HCT116 (cell line): ENCODE measurements at regions not wholly inside any gene's neighbourhood (a gene's known extent, or its start where the extent isn't known, plus 50 kb on each side); places are given as distances from the start of the nearest gene placed in this dataset.

ENCODE experiments used
- ATAC-seq: fragments of 200-7000 bp; cut with Tn5 transposase; 2 replicates; pipeline ENCODE4 v1.9.1; 2020; ENCODE audit warnings: mild to moderate bottlenecking, moderate library complexity
- BruUV-seq: library from RNA; stranded (reverse); fragments of 400-500 nt; replicated peaks from 2 replicates; lab custom pipeline; 2021; lab: Mats Ljungman, UMichigan
- CTCF ChIA-PET: fragments of 300-600 bp; sonication (Branson Sonifier 250); formaldehyde crosslinking; loops from one replicate; lab custom pipeline; 2021; ENCODE audit warnings: antibody characterized with exemption; lab: Charles Lee
- POLR2A ChIA-PET: fragments of 300-600, 350-600 bp; sonication (Branson Sonifier 250); formaldehyde crosslinking; loops from one replicate; lab custom pipeline; 2021; ENCODE audit warnings: antibody characterized with exemption; lab: Charles Lee
- RAD21 ChIA-PET, 2 experiments: fragments of 300-600 bp; sonication (Branson Sonifier 250); formaldehyde crosslinking; loops; one replicate each; lab custom pipeline; 2023; ENCODE audit warnings: low total read pairs in 2 of 2; ENCODE audit not compliant: uncharacterized antibody in 2 of 2, unreplicated experiment in 2 of 2, low non-redundant PET in 1 of 2; lab: Charles Lee
- DNase-seq: peaks from one replicate; pipeline ENCODE4 v3.0.0-alpha.2; 2010; ENCODE audit warnings: low read depth, low spot score
- H2AFZ ChIP-seq: fragments of 200-600 bp; shearing (Covaris generic), sonication (generic); 2 replicates; pipeline ENCODE4 v1.6.1; 2017; ENCODE audit warnings: low read depth, mixed run types, mixed read lengths, antibody characterized with exemption, low read length; ENCODE audit not compliant: poor library complexity, severe bottlenecking
- H3K27ac ChIP-seq: 2 replicates; pipeline ENCODE4 v1.5.1; 2012; ENCODE audit warnings: low read depth, low read length
- H3K27me3 ChIP-seq: fragments of 200-600 bp; sonication (generic); 2 replicates; pipeline ENCODE4 v1.6.1; 2016; ENCODE audit warnings: mixed run types, low read length, mixed read lengths; ENCODE audit not compliant: insufficient read depth
- H3K36me3 ChIP-seq, 2 experiments: fragments of 200-500 bp in 1 of 2; fragments of 200-600 bp in 1 of 2; sonication (Bioruptor generic) in 1 of 2; sonication (generic) in 1 of 2; 2 replicates each; pipeline versions ENCODE4 v1.5.1 to v1.6.1; 2014 to 2016; ENCODE audit warnings: low read length in 2 of 2, inconsistent platforms in 1 of 2, mixed read lengths in 1 of 2, mixed run types in 1 of 2; ENCODE audit not compliant: insufficient read depth in 2 of 2, control insufficient read depth in 1 of 2
- H3K4me1 ChIP-seq, 2 experiments: fragments of 200-600 bp in 1 of 2; sonication (generic) in 1 of 2; 2 replicates each; pipeline versions ENCODE4 v1.5.1 to v1.6.1; 2012 to 2017; ENCODE audit warnings: low read length in 2 of 2, inconsistent platforms in 1 of 2, mild to moderate bottlenecking in 1 of 2, mixed read lengths in 1 of 2, mixed run types in 1 of 2, moderate library complexity in 1 of 2; ENCODE audit not compliant: insufficient read depth in 2 of 2, control insufficient read depth in 1 of 2
- H3K4me2 ChIP-seq: fragments of 200-600 bp; sonication (generic); 2 replicates; pipeline ENCODE4 v1.6.1; 2017; ENCODE audit warnings: mixed run types, low read length, mixed read lengths
- H3K4me3 ChIP-seq, 2 experiments: fragments of 200-600 bp in 1 of 2; sonication (generic) in 1 of 2; replicated peaks in 1 of 2; 2 replicates each; pipeline ENCODE4 v1.5.1; 2011 to 2016; ENCODE audit warnings: low read length in 2 of 2, control low read depth in 1 of 2, low read depth in 1 of 2, mild to moderate bottlenecking in 1 of 2, mixed read lengths in 1 of 2, mixed run types in 1 of 2
- H3K79me2 ChIP-seq: fragments of 200-600 bp; sonication (generic); 2 replicates; pipeline ENCODE4 v1.6.1; 2017; ENCODE audit warnings: mild to moderate bottlenecking, mixed run types, low read length, moderate library complexity, mixed read lengths; ENCODE audit not compliant: insufficient read depth
- H3K9ac ChIP-seq: fragments of 200-600 bp; sonication (generic); 2 replicates; pipeline ENCODE4 v1.6.1; 2016; ENCODE audit warnings: low read length, mixed read lengths
- H3K9me2 ChIP-seq: fragments of 200-600 bp; sonication (generic), shearing (Covaris generic); 2 replicates; pipeline ENCODE4 v1.6.1; 2017; ENCODE audit warnings: mixed run types, mild to moderate bottlenecking, moderate library complexity; ENCODE audit not compliant: insufficient read depth
- H3K9me3 ChIP-seq, 2 experiments: fragments of 200-500 bp in 1 of 2; fragments of 200-600 bp in 1 of 2; sonication (Bioruptor generic) in 1 of 2; sonication (generic) in 1 of 2; 2 replicates each; pipeline ENCODE4 v1.6.1; 2014 to 2017; ENCODE audit warnings: low read length in 2 of 2, mixed read lengths in 2 of 2, inconsistent platforms in 1 of 2, low read depth in 1 of 2, mild to moderate bottlenecking in 1 of 2, mixed run types in 1 of 2, moderate library complexity in 1 of 2; ENCODE audit not compliant: control insufficient read depth in 1 of 2, insufficient read depth in 1 of 2
- H4K20me1 ChIP-seq: fragments of 200-600 bp; sonication (generic), shearing (Covaris generic); 2 replicates; pipeline ENCODE4 v1.6.1; 2017; ENCODE audit warnings: mixed run types, mild to moderate bottlenecking, moderate library complexity; ENCODE audit not compliant: insufficient read depth
- ATF3 ChIP-seq: IDR thresholded peaks from 2 replicates; pipeline ENCODE4 v1.6.1; 2012
- CEBPB ChIP-seq: IDR thresholded peaks from 2 replicates; pipeline ENCODE4 v1.6.1; 2012; ENCODE audit warnings: low read depth
- EZH2 ChIP-seq: fragments of 200-600 bp; sonication (generic); IDR thresholded peaks from 2 replicates; pipeline ENCODE4 v1.6.1; 2017; ENCODE audit warnings: antibody characterized with exemption, mixed run types
- EZH2phosphoT487 ChIP-seq: fragments of 200-600 bp; IDR thresholded peaks from 2 replicates; pipeline ENCODE4 v1.6.1; 2018; ENCODE audit warnings: antibody characterized with exemption, borderline replicate concordance
- FOSL1 ChIP-seq: IDR thresholded peaks from 2 replicates; pipeline ENCODE4 v1.6.1; 2012; ENCODE audit warnings: low read depth
- MAX ChIP-seq: IDR thresholded peaks from 2 replicates; pipeline ENCODE4 v1.6.1; 2012
- POLR2A ChIP-seq: IDR thresholded peaks from 2 replicates; pipeline ENCODE4 v1.7.0; 2011; ENCODE audit warnings: borderline replicate concordance; ENCODE audit not compliant: insufficient read depth, insufficient read length; ENCODE audit errors: extremely low read depth
- POLR2AphosphoS5 ChIP-seq: IDR thresholded peaks from 2 replicates; pipeline ENCODE4 v1.6.1; 2011; ENCODE audit warnings: mild to moderate bottlenecking, low read depth, low read length, moderate library complexity
- RAD21 ChIP-seq: IDR thresholded peaks from 2 replicates; pipeline ENCODE4 v1.6.1; 2012; ENCODE audit warnings: low read depth, mild to moderate bottlenecking
- SIN3A ChIP-seq: IDR thresholded peaks from 2 replicates; pipeline ENCODE4 v1.6.1; 2012; ENCODE audit warnings: low read depth
- SRF ChIP-seq: IDR thresholded peaks from 2 replicates; pipeline ENCODE4 v1.6.1; 2012; ENCODE audit warnings: low read depth
- YY1 ChIP-seq: IDR thresholded peaks from 2 replicates; pipeline ENCODE4 v1.6.1; 2011; ENCODE audit warnings: low read length, low read depth, moderate library complexity, mild to moderate bottlenecking; ENCODE audit not compliant: insufficient replicate concordance; ENCODE audit errors: extremely low read depth
- ZBTB33 ChIP-seq: IDR thresholded peaks from 2 replicates; pipeline ENCODE4 v1.6.1; 2011; ENCODE audit warnings: mild to moderate bottlenecking, low read length, moderate library complexity; ENCODE audit not compliant: insufficient replicate concordance; ENCODE audit errors: extremely low read depth
- ZFX ChIP-seq: fragments of 450-650 bp; IDR thresholded peaks from 2 replicates; pipeline ENCODE4 v1.6.1; 2017
- ZNF274 ChIP-seq: fragments of 200-500 bp; sonication (Bioruptor generic); IDR thresholded peaks from 2 replicates; pipeline ENCODE4 v1.6.1; 2014; ENCODE audit warnings: mild to moderate bottlenecking, low read depth, low read length, inconsistent platforms
- intact Hi-C: fragments of 100-400 bp; cut with micrococcal nuclease; formaldehyde crosslinking; loops from 2 replicates; pipeline ENCODE4 v1.10.0; 2022

GRCh38 chr4:133641191-133641590 is 492.1 kb downstream of the PCDH10 start:
- DNase-seq = no peak
- Histone ChIP-seq H3K4me3 (no peak overlapping the region), H3K9me2 (no peaks in the 10 kb centered on the region), H3K4me2 (no peak overlapping the region)
- TF ChIP-seq EZH2 (no peak), ZFX (no peak), FOSL1 (no peak), YY1 (no peak), ATF3 (no peak), POLR2AphosphoS5 (no peak), RAD21 (no peak), POLR2A (no peak), SIN3A (no peak), EZH2phosphoT487 (no peak), ZNF274 (no peak), SRF (no peak), MAX (no peak), ZBTB33 (no peak), CEBPB (no peak)
- TF ChIP-seq, all 23 proteins: peak for 0
- ChIA-PET POLR2A (interaction anchor here (0.6 kb wide), 1 partner anchor 684 kb away, joined by 3 read pairs; no protein-coding TSS in a partner anchor), RAD21 (no interaction called here), CTCF (no interaction called here)
- no TSS peak for BruUV-seq
- Histone ChIP-seq H2AFZ (no peak overlapping the region), H3K9me3 (no peaks in the 10 kb centered on the region), H3K79me2 (no peaks in the 10 kb centered on the region), H3K4me1 (no peaks in the 10 kb centered on the region), H3K36me3 (no peaks in the 10 kb centered on the region), H3K27ac (no peak overlapping the region), H3K27me3 (no peaks in the 10 kb centered on the region), H3K9ac (no peak overlapping the region), H4K20me1 (no peaks in the 10 kb centered on the region)
- intact Hi-C loops = no loop called here
- no peak for ATAC-seq
